GM19351 (cell line): ENCODE measurements at regions not wholly inside any gene's neighbourhood (a gene's known extent, or its start where the extent isn't known, plus 50 kb on each side); places are given as distances from the start of the nearest gene placed in this dataset.
"Not testable (repeated sequence)": the region's sequence is repeated elsewhere in the genome, so short reads cannot be mapped to it uniquely, and the experiment has no call there.

Experiments
- ATAC-seq: cut with Tn5 transposase; IDR thresholded peaks from one replicate; pipeline ENCODE4 v1.9.1; 2021; ENCODE audit warnings: mild to moderate bottlenecking, moderate library complexity; ENCODE audit not compliant: unreplicated experiment

DNA sequence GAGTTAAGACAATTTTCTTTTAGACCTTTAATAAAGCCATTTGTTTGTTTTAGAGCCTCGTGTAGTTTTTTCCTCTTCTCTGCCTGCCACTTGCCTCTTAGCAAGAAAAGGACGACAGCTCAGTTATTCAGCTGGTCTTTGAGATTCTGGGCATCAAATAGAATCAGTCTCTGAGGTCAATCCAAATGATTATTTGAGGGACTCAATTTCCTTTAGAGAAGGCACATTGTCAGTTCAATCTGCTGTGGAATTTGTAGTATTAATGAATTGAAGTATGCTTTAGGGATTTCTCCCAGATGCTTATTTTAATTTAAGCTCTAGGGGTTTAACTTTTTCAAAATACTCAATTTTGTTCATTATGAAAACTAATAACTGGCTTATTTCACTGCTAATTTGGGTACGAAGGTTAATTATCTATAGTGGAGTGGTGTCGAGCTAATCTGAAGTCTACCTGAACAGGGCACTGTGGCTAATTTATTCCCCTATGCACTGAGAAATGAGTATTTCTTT lies 841.2 kb upstream of the AUTS2 start:
- ATAC-seq, result no peak

DNA sequence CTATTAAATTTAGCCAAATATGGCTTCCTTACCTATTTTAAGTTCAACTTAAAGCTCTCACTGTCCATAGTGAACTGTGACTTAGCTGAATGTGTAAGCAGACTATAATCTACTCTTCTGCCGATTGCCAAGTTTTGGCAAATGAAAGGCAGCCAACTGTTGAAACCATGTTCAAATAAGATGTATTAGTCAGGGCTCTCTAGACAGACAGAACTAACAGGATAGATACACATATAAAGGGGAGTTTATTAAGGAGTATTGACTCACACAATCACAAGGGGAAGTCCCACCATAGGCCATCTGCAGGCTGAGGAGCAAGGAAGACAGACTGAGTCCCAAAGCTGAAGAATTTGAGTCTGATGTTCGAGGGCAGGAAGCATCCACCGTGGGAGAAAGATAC lies 837.7 kb upstream of the AUTS2 start:
- ATAC-seq, result no peak

DNA sequence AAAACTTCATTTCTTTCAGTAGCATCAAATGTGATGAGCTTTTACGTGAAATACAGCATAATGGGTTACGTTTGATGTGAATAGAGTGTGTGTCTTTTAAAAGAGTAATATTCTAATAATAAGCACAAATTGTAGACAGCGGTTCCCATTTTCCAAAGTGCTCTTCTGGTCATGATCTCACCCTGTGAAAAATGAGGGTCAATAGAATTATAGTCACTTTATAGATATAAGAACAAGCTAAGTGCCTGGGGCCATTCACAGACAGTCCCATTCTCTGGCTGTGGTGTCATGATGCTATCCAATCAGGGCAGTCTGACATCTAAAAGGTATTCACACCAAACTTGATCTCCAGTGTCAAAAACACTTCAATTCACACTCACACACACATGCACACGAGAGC lies 830.8 kb upstream of the AUTS2 start:
- no peak for ATAC-seq

DNA sequence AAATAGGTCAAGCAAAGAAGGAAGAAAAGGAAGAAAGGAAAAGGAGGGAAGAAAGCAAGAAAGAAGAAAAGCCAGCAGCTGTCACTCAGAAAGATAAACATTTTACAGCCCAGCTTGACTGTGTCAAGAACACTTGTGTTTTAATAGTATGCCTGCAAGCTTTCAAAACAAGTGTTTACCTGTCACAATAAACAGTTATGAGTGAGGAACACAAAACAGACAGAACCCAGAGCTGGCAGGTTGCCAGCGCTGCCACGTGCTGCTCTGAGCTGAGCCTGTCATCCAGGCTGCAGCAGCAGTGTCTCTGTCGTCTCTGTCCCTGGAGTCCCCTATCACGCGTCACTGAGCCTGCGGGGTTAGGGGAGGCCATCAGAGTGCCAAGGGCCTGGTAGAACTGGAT lies 827.6 kb upstream of the AUTS2 start:
- no peak for ATAC-seq

DNA sequence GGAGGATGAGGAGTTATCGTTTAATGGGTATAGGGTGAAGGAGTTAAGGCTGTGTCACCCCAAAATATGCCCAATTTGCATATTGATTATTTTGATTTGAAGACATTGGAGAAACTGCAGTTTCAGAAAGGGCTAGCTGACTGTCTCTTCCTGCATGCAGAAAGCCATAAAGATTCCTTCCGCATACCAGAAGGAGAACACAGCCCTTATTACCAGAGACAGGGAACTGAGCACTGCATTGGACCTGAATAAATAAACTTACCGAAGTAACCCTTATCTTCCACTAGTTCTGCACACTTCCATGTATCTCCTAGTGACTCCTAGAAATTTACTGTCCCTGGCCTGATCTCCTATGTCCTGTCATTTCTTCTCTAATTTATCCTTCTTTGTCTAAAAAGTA lies 821.9 kb upstream of the AUTS2 start:
- ATAC-seq, result no peak

DNA sequence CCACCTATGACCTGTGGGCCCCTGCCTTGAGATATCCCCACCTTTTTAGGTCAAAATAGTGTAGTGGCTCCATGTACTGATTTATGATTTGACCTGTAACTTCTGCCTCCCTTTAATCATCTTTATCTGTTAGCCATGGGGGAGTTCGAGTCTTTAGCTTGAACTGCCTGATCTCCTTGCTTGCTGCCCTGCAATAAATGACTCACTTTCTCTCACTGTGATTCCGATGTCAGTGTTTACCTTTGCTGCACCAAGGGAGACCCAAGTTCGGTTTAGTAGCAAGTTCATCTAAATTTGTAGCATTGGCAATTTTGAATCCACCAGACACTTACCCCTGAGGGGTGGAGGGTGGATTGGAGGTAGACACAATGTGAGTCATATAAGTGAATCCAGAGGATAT lies 814.6 kb upstream of the AUTS2 start:
- no peak for ATAC-seq

DNA sequence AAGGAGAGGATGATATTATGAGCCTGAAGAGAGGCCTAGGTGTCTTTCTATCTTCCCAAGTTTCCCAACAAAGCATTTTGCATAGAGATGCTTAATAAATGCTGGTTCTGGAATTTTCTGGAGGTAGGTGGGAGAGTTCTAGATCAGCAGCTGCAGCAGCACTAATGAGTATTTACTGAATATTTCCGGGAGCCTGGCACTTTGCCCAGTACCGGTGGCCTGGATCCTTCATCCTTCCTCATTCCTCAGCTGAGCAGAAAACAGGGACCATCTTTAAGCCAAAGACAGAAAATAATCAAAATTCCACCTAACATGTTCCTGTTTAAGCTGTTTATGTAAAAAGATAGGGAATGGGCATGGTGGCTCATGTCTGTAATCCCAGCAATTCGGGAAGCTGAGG lies 813.2 kb upstream of the AUTS2 start:
- ATAC-seq, result no peak

DNA sequence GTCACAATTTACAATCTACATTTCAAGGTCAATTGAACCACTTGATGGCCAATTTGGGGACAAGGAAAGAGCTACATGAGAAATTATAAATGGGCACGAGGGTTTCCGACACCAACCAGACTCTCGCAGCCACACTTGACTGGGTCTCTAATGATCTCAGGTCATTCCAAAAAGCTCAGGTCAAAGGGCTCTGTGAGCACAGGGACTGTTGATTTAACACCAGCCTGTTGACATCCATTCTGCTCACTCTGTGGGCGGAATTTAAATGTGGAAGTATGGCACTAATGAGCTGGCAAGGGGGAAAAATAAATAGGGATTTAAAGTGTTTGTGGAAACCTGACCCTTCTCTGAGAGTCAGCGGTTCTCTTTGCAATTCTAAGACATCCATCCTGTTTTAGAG lies 810.7 kb upstream of the AUTS2 start:
- no peak for ATAC-seq

DNA sequence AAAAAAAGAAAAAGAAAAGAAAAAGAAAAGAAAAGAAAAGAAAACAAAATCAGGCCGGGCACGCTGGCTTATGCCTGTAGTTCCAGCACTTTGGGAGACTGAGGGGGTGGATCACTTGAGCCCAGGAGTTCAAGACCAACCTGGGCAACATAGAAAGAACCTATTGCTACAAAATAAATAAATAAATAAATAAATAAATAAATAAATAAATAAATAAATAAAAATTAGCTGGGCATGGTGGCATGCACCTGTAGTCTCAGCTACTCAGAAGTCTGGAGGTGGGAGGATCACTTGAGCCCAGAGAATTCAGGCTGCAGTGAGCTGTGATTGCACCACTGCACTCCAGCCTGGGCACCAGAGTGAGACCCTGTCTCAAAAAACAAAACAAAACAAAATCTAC lies 809.7 kb upstream of the AUTS2 start:
- not testable (repeated sequence) for ATAC-seq

DNA sequence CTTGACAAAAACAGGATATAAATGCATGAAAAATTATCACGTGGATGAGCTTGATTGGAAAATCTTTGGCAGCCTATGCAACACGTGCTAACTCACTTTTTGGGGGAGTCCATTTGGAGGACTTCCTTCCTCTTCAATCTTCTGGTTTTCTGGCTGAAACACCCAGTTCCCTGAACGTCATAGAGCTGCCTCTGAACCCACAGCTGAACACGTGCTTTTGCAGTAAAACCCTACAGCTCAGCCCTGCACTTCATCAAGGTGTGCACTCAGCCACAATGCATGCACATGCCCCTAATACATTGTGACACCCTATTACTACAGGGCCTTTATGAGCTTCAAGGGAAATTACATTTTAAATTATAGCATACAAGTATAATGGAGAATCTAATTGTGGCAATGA lies 808.7 kb upstream of the AUTS2 start:
- ATAC-seq, result no peak

DNA sequence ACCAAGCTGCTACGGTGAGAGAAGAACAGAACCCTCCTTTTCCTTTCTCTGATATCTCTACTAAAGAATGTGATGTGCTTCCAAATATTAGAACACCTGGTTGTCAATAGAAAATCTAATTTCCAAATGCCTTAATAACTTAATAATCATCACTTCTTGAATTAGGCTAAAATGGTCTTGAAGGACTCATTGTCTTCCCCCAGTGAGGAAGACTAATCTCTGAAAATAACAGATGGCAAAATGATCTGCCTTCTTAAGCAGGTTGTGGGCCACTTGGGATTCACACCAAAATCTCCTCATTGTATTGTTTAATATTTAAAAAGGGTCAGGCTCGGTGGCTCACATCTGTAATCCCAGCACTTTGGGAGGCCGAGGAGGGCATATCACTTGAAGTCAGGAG lies 805.9 kb upstream of the AUTS2 start:
- no peak for ATAC-seq

DNA sequence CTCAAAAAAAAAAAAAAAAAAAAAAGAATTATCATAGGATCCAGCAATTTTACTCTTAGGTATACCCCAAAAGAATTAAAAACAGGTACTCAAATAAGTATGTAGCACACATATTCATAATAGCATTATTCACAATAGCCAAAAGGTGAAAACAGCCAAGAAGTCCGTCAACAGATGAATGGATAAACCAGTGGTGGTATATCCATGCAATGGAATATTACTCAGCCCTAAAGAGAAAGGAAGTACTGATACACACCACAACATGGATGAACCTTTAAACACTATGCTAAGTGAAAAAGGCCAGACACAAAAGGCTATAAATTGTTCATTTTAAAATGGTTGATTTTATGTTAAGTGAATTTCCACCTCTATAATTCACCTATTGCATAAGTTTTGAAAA lies 804.8 kb upstream of the AUTS2 start:
- no peak for ATAC-seq

DNA sequence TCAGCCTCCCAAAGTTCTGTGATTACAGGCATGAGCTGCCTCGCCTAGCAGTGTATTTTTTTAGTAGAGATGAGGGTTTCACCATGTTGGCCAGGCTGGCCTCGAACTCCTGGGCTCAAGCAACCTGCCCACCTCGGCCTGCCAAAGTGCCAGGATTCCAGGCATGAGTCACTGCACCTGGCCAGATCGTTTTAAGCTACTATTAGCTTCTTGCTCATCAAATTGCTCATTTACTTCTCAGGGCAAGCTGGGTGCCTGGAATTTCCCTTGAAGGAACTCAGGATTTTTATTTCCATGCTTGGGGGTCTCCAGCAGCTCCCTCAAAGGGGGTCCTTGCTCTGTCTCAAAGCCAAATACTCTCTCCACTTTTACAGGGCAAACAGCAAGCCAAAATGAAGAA lies 798.0 kb upstream of the AUTS2 start:
- ATAC-seq, result no peak

DNA sequence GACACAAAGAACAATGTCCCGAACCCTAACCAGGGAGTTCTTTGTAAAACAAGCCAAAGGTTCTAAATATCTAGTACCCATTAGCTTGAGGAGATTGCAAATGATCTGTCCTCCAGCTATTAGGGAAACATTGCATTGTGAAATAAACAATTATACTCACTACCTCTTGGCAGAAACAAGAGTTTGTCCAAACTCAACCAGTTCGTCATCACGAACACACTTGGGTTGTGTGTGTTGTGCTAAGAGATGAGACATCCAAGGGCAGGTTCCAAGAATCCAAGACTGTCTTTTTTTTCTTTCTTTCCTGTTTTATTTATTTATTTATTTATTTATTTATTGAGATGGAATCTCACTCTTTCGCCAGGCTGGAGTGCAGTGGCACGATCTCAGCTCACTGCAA lies 793.1 kb upstream of the AUTS2 start:
- no peak for ATAC-seq

DNA sequence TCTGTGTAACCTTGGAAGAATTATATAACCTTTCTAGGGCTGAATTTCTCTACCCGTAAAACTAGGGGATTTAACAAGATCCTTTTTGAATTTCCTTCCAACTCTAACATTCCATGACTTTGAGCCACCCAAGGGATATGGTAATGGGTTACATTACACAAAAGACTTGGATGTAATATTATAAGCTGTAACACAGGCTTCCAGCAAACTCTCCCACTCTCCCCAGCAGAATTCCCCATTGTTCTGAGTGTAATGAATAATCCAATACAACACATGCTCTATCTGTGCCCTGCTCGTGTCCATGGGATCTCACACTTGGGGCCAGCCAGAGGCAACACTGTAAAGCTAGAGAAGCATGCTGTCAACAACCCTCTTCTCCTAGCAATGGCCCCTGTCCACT lies 790.6 kb upstream of the AUTS2 start:
- no peak for ATAC-seq

DNA sequence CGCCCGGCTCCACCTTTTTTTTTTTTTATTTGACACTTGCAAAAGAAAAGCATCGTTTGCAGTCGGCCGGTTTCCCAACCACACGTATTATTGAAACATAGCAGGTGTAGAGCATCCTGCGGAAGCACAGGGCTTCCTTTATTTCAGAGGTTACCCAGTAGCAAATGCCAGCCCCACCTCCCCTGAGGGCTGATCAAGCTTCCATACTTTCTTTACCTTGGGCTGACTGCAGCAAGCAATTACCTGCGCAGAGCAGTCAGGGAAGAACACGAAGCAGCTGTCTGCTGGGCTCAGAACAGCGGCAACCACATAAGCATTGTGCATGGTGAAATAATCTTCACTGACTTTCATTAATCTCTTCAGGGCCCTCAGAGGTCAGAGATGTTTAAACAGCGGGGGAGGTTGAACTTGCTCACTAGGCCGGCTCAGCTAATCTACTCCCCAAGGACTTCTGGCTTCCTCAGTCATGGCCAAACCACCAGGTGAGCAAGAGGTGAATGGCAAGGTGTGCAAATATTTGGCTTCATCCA lies 784.7 kb upstream of the AUTS2 start:
- ATAC-seq, result no peak

DNA sequence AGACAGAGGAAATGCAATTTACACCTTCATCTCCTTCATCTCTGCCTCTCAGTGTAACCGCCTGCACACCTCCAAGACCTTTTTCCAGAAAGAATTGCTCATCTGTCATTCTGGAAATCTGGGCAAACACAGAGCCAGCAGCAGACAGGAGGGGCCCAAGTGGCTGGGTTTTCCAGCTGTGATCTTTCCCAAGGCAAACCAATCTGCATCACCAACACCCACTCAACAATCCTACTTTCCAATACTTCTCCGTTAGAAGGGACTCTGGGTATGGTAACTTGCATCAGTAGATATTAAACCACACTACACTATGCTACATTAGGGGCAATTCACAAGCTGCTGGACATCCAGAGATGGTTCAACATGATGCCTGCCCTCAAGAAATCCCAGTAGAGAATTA lies 781.8 kb upstream of the AUTS2 start:
- ATAC-seq, result no peak

DNA sequence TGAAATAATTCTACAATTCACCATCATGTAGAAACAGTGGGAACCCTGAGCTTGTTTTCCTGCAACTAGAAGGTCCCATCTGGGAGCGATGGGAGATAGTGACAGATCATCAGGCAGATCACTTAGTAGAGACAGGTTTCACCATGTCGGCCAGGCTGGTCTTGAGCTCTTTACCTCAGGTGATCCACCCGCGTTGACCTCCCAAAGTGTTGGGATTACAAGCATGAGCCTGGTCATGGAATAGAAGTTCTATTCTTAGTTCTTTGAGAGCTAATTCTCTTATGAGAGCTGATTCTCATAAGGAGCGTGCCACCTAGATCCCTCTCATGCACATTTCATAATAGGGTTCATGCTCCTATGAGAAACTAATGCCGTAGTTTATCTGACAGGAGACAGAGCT lies 778.0 kb upstream of the AUTS2 start:
- no peak for ATAC-seq

DNA sequence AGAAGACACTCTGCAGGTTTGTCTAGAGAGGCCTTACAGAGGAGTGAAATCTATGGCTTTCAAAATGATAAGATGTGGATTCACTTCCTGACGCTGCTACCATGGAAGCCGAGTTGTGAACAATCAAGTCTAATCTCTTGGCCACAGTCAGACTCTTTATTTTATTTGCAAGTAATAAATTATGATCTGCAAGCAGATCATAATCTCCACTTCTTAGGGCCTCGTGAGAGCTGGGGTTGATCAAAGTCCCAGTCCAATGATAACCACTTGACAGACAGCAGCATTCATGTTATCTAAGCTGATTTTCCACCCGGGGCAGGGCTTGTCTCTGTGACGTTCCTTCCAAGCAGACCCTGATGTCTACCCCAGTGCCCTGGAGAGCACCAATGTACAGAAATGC lies 776.4 kb upstream of the AUTS2 start:
- ATAC-seq, result no peak

DNA sequence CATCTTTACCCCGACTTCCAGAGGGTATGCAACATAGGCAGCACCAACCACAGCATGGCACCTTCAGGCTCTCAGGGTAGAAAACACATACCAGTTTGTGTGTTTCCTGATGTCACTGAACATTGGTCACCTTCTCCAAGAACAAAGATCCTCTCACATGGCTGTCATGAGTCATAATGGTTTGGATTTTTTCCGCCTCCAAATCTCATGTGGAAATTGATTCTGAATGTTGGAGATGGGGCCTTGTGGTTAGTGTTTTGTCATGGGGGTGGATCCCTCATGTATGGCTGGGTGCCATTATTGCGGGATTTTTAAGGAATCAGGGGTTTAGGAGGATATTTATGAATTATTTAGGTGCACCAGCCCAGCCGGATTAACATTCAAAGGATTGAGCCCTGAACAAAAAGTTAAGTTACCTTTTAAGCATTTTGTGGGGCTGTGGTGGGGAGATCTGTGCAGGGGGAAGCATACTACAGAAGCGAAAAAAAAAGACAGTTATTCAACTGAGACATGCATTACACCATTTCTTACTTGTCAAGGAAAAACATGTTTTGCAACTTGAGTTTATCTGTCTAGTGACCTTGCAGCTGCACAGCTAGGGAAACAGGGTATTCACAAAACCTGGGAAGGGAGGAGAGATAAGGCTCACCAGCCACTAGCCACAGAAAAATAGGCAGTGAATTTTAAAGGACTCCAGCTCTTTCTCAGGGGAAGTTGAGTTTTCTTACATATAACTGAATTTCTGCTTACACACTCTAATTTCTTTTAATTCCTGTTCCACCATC lies 774.1 kb upstream of the AUTS2 start:
- ATAC-seq, result no peak

DNA sequence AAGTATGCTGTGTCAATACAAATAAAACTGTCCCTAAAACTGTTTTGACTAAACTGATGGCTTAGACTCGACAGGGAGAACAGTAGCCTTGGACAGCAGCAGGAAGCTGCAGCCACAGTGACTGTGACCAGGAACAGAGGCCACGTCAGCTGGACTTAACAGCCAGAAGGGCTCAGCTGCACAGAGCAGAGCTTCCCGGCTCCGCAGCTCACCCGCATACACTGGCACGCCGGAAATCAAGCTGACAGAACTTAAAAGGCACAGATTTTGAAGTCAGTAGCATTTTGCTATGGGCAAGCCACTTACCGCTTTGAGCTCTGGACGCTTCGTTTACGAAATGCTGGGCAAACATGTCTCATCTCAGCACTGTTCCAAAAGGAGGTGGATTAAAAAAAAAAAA lies 769.7 kb upstream of the AUTS2 start:
- no peak for ATAC-seq

DNA sequence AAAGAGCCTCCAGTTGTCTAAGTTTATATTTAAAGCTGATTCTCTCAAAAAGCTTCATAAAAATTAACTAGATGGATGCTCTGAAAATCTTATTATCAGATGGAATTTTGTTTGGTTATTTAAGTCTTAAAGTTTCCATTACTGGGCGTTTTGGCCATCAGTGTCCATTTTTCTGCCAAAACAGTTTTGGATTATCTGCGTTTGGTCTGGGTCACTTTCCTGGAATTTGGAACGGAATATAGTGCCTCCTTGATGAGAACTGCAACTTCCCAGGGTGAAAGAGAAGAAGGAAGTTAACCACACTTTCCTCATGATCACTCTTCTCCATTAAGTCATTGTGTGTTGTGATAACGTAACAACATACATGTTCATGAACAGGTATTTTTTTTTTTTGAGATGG lies 764.9 kb upstream of the AUTS2 start:
- no peak for ATAC-seq

DNA sequence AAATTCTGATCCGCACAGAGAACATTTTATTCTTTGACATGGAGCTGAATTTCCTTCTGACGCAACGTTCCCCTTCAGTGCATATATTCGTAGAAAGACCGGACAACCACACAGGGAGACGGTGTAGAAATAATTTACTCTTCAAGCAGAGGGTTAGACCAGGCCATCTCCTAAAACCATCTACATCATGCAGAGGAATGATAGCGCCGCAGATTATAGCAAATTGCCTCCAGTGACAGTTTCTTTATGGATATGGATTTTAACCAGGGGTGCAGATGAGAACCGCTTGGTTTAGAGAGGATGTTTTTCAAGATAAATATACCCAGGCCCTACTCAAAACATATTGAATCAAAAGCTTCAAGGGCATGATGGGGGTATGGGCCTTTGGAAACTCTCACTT lies 759.3 kb upstream of the AUTS2 start:
- ATAC-seq, result no peak
